ENCODE measurements at regions not wholly inside any gene's neighbourhood (a gene's known extent, or its start where the extent isn't known, plus 50 kb on each side); places are given as distances from the start of the nearest gene placed in this dataset.

- Histone ChIP-seq H3K27ac (ENCODE audit: low read depth, low read length) (no peak overlapping the region), H3K9me3 (ENCODE audit: control insufficient read depth, insufficient read depth, low read length) (no peaks in the 10 kb centered on the region), H3K4me2 (ENCODE audit: low read length) (no peak overlapping the region), H3K4me3 (ENCODE audit: low read length) (no peak overlapping the region), H4K20me1 (ENCODE audit: control insufficient read depth, insufficient read depth, low read depth, low read length) (no peaks in the 10 kb centered on the region; the same call in 1 of the 2 replicates), H3F3A (ENCODE audit: control insufficient read depth, insufficient read depth) (no peaks in the 10 kb centered on the region), H3K9me2 (replicated peaks; ENCODE audit: control insufficient read depth, low read length) (no peaks in the 10 kb centered on the region), H3K27me3 (ENCODE audit: control insufficient read depth, low read length) (no peaks in the 10 kb centered on the region), H3K36me3 (ENCODE audit: control insufficient read depth, low read length) (no peaks in the 10 kb centered on the region), H3K4me1 (ENCODE audit: control insufficient read depth, low read length) (no peaks in the 10 kb centered on the region), H3K79me2 (ENCODE audit: control insufficient read depth, low read length) (no peaks in the 10 kb centered on the region)
- no peak for TF ChIP-seq EZH2phosphoT487 (IDR thresholded peaks at IDR 0.05; ENCODE audit: borderline replicate concordance, low read length)
- TF ChIP-seq, protein P1, sequence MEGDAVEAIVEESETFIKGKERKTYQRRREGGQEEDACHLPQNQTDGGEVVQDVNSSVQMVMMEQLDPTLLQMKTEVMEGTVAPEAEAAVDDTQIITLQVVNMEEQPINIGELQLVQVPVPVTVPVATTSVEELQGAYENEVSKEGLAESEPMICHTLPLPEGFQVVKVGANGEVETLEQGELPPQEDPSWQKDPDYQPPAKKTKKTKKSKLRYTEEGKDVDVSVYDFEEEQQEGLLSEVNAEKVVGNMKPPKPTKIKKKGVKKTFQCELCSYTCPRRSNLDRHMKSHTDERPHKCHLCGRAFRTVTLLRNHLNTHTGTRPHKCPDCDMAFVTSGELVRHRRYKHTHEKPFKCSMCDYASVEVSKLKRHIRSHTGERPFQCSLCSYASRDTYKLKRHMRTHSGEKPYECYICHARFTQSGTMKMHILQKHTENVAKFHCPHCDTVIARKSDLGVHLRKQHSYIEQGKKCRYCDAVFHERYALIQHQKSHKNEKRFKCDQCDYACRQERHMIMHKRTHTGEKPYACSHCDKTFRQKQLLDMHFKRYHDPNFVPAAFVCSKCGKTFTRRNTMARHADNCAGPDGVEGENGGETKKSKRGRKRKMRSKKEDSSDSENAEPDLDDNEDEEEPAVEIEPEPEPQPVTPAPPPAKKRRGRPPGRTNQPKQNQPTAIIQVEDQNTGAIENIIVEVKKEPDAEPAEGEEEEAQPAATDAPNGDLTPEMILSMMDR (IDR thresholded peaks at IDR 0.05; ENCODE audit: low read depth, low read length, poor library complexity, severe bottlenecking) = no peak
These were observed 106.5 kb upstream of the P2RY1 start for GRCh38 chr3:152728231-152728980.

DNA sequence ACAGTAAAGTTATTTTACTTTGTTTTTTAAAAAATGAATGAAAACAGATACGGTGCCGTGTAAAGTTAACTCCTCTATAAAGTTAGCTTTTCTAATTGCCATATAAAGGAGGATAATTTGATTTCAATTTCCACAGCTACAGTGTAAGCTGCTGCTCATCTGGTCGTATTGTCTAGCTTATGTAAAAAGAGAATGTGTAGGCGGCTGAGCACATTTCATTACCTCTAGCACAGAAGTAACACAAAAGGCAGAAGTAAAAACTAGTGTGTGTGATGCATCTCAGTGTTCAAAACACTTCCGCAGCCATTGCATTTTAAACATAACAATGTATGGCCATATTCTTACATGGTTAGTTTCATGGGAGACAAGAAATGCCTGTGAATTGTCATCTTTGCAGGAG lies 105.0 kb upstream of the P2RY1 start:
- no peak overlapping the region for H3K27ac ChIP-seq (ENCODE audit: low read depth, low read length)
- H3K36me3 ChIP-seq (ENCODE audit: control insufficient read depth, low read length) = no peaks in the 10 kb centered on the region
- H3K27me3 ChIP-seq (ENCODE audit: control insufficient read depth, low read length) = no peaks in the 10 kb centered on the region
- no peak for TF ChIP-seq EZH2phosphoT487 (IDR thresholded peaks at IDR 0.05; ENCODE audit: borderline replicate concordance, low read length)
- TF ChIP-seq, protein P1 (IDR thresholded peaks at IDR 0.05; ENCODE audit: low read depth, low read length, poor library complexity, severe bottlenecking) = no peak
- H3F3A ChIP-seq (ENCODE audit: control insufficient read depth, insufficient read depth) = no peaks in the 10 kb centered on the region
- no peaks in the 10 kb centered on the region for H3K9me3 ChIP-seq (ENCODE audit: control insufficient read depth, insufficient read depth, low read length)
- H3K79me2 ChIP-seq (ENCODE audit: control insufficient read depth, low read length) = no peaks in the 10 kb centered on the region
- no peaks in the 10 kb centered on the region for H3K4me1 ChIP-seq (ENCODE audit: control insufficient read depth, low read length)
- H3K9me2 ChIP-seq (replicated peaks; ENCODE audit: control insufficient read depth, low read length) = no peaks in the 10 kb centered on the region
- no peak overlapping the region for H3K4me2 ChIP-seq (ENCODE audit: low read length)
- H4K20me1 ChIP-seq (ENCODE audit: control insufficient read depth, insufficient read depth, low read depth, low read length) = no peaks in the 10 kb centered on the region
- H3K4me3 ChIP-seq (ENCODE audit: low read length) = no peak overlapping the region

GRCh38 chr3:152731511-152731910 lies 103.4 kb upstream of the P2RY1 start:
- H3K79me2 ChIP-seq (ENCODE audit: control insufficient read depth, low read length) = no peaks in the 10 kb centered on the region
- H3K9me3 ChIP-seq (ENCODE audit: control insufficient read depth, insufficient read depth, low read length) = no peaks in the 10 kb centered on the region
- no peak overlapping the region for H3K4me2 ChIP-seq (ENCODE audit: low read length)
- no peaks in the 10 kb centered on the region for H3K27me3 ChIP-seq (ENCODE audit: control insufficient read depth, low read length)
- no peaks in the 10 kb centered on the region for H3K36me3 ChIP-seq (ENCODE audit: control insufficient read depth, low read length)
- TF ChIP-seq, protein P1 (IDR thresholded peaks at IDR 0.05; ENCODE audit: low read depth, low read length, poor library complexity, severe bottlenecking) = no peak
- no peak for TF ChIP-seq EZH2phosphoT487 (IDR thresholded peaks at IDR 0.05; ENCODE audit: borderline replicate concordance, low read length)
- H3K4me1 ChIP-seq (ENCODE audit: control insufficient read depth, low read length) = no peaks in the 10 kb centered on the region
- no peak overlapping the region for H3K27ac ChIP-seq (ENCODE audit: low read depth, low read length)
- H3K4me3 ChIP-seq (ENCODE audit: low read length) = no peak overlapping the region
- no peaks in the 10 kb centered on the region for H4K20me1 ChIP-seq (ENCODE audit: control insufficient read depth, insufficient read depth, low read depth, low read length)
- no peaks in the 10 kb centered on the region for H3F3A ChIP-seq (ENCODE audit: control insufficient read depth, insufficient read depth)
- no peaks in the 10 kb centered on the region for H3K9me2 ChIP-seq (replicated peaks; ENCODE audit: control insufficient read depth, low read length)
